IMR-90 (cell line): ENCODE measurements at regions not wholly inside any gene's neighbourhood (a gene's known extent, or its start where the extent isn't known, plus 50 kb on each side); places are given as distances from the start of the nearest gene placed in this dataset.

Experiments used
- ATAC-seq: fragments of 200-7000 bp; cut with Tn5 transposase; 2 replicates; pipeline ENCODE4 v1.9.1; 2020; ENCODE audit warnings: low read depth, mild to moderate bottlenecking, moderate library complexity
- BruUV-seq: library from RNA; stranded (reverse); fragments of 400-500 nt; replicated peaks from 2 replicates; lab custom pipeline; 2021; lab: Mats Ljungman, UMichigan
- CTCF ChIA-PET: fragments of 300-600 bp; formaldehyde crosslinking; extraction: SDS; loops from one replicate; lab custom pipeline; 2021; ENCODE audit warnings: antibody characterized with exemption; lab: Yijun Ruan, JAX
- POLR2A ChIA-PET: fragments of 300-600 bp; sonication (Branson Sonifier 250); formaldehyde crosslinking; loops from one replicate; lab custom pipeline; 2022; ENCODE audit warnings: antibody characterized with exemption; ENCODE audit not compliant: unreplicated experiment; lab: Charles Lee
- DNase-seq: peaks from one replicate; pipeline ENCODE4 v3.0.0; 2013
- H2AFZ ChIP-seq: replicated peaks from 2 replicates; pipeline ENCODE3; 2013; ENCODE audit warnings: low read length, mild to moderate bottlenecking; ENCODE audit not compliant: poor library complexity
- H2AK5ac ChIP-seq: 2 replicates; pipeline ENCODE4 v1.6.1; 2013; ENCODE audit warnings: low read depth, low read length, inconsistent platforms
- H2AK9ac ChIP-seq: replicated peaks from 2 replicates; pipeline ENCODE3; 2013; ENCODE audit warnings: mild to moderate bottlenecking, low read depth, low read length, moderate library complexity; ENCODE audit not compliant: poor library complexity
- H2BK120ac ChIP-seq: 2 replicates; pipeline ENCODE4 v1.6.1; 2013; ENCODE audit warnings: low read depth, low read length, inconsistent platforms
- H2BK15ac ChIP-seq: 3 replicates; pipeline ENCODE4 v1.6.1; 2013; ENCODE audit warnings: low read depth, low read length, inconsistent platforms
- H2BK20ac ChIP-seq: 2 replicates; pipeline ENCODE4 v1.6.1; 2013; ENCODE audit warnings: low read depth, mild to moderate bottlenecking, inconsistent platforms, low read length, moderate library complexity
- H2BK5ac ChIP-seq: 2 replicates; pipeline ENCODE4 v1.6.1; 2013; ENCODE audit warnings: mild to moderate bottlenecking, low read depth, low read length, inconsistent platforms; ENCODE audit not compliant: poor library complexity, severe bottlenecking
- H3K14ac ChIP-seq: replicated peaks from 2 replicates; pipeline ENCODE4 v1.6.1; 2013; ENCODE audit warnings: low read depth, low read length, inconsistent platforms
- H3K18ac ChIP-seq: 2 replicates; pipeline ENCODE4 v1.6.1; 2013; ENCODE audit warnings: low read depth, low read length, control low read depth
- H3K23ac ChIP-seq: 2 replicates; pipeline ENCODE4 v1.6.1; 2013; ENCODE audit warnings: low read depth, low read length, inconsistent platforms
- H3K27ac ChIP-seq: 2 replicates; pipeline ENCODE4 v1.5.1; 2013; ENCODE audit warnings: mild to moderate bottlenecking, control low read depth, low read length; ENCODE audit not compliant: insufficient read depth
- H3K27me3 ChIP-seq: 2 replicates; pipeline ENCODE4 v1.6.1; 2013; ENCODE audit warnings: low read length; ENCODE audit not compliant: control insufficient read depth, insufficient read depth
- H3K36me3 ChIP-seq: 2 replicates; pipeline ENCODE4 v1.6.1; 2013; ENCODE audit warnings: low read length, mixed read lengths; ENCODE audit not compliant: control insufficient read depth, insufficient read depth
- H3K4ac ChIP-seq: 2 replicates; pipeline ENCODE4 v1.6.1; 2013; ENCODE audit warnings: low read depth, low read length, inconsistent platforms
- H3K4me1 ChIP-seq: 2 replicates; pipeline ENCODE4 v1.6.1; 2013; ENCODE audit warnings: low read length, mixed read lengths; ENCODE audit not compliant: control insufficient read depth, insufficient read depth
- H3K4me2 ChIP-seq: 2 replicates; pipeline ENCODE4 v1.6.1; 2013; ENCODE audit warnings: low read depth, mild to moderate bottlenecking, control low read depth, low read length, moderate library complexity
- H3K4me3 ChIP-seq: 2 replicates; pipeline ENCODE4 v1.5.1; 2013; ENCODE audit warnings: low read depth, mild to moderate bottlenecking, control low read depth, low read length, moderate library complexity; ENCODE audit not compliant: insufficient read depth
- H3K56ac ChIP-seq: 2 replicates; pipeline ENCODE4 v1.6.1; 2013; ENCODE audit warnings: low read length, inconsistent platforms; ENCODE audit not compliant: insufficient read depth; ENCODE audit errors: extremely low read depth
- H3K79me1 ChIP-seq, 2 experiments: 2 replicates each; pipeline ENCODE4 v1.6.1; 2013; ENCODE audit warnings: low read length in 2 of 2, inconsistent platforms in 1 of 2, low read depth in 1 of 2
- H3K9ac ChIP-seq: 2 replicates; pipeline ENCODE4 v1.6.1; 2013; ENCODE audit warnings: low read depth, low read length, control low read depth
- H3K9me1 ChIP-seq: 2 replicates; pipeline ENCODE4 v1.6.1; 2013; ENCODE audit warnings: low read length, inconsistent platforms; ENCODE audit not compliant: insufficient read depth
- H3K9me3 ChIP-seq: 2 replicates; pipeline ENCODE4 v1.6.1; 2013; ENCODE audit warnings: low read length; ENCODE audit not compliant: control insufficient read depth, insufficient read depth
- H4K20me1 ChIP-seq: 2 replicates; pipeline ENCODE4 v1.6.1; 2013; ENCODE audit warnings: low read length, inconsistent platforms; ENCODE audit not compliant: insufficient read depth
- H4K5ac ChIP-seq: 2 replicates; pipeline ENCODE4 v1.6.1; 2013; ENCODE audit warnings: mild to moderate bottlenecking, low read depth, low read length, control low read depth
- H4K8ac ChIP-seq, 2 experiments: 2 replicates each; pipeline ENCODE4 v1.6.1; 2013; ENCODE audit warnings: low read depth in 2 of 2, low read length in 2 of 2, control low read depth in 1 of 2, inconsistent platforms in 1 of 2
- H4K91ac ChIP-seq: 2 replicates; pipeline ENCODE4 v1.6.1; 2013; ENCODE audit warnings: low read depth, low read length, inconsistent platforms; ENCODE audit not compliant: insufficient read depth
- BHLHE40 ChIP-seq: fragments of 150-350 bp; IDR thresholded peaks from 2 replicates; pipeline ENCODE4 v1.6.1; 2016; ENCODE audit warnings: mild to moderate bottlenecking, low read depth, low read length
- CEBPB ChIP-seq: IDR thresholded peaks from 2 replicates; pipeline ENCODE4 v1.6.1; 2012; ENCODE audit warnings: low read depth, low read length, improper control_type of control experiment
- CHD1 ChIP-seq: IDR thresholded peaks from 2 replicates; pipeline ENCODE4 v1.6.1; 2012; ENCODE audit warnings: low read depth, low read length, improper control_type of control experiment
- FOS ChIP-seq: fragments of 150-350 bp; IDR thresholded peaks from 2 replicates; pipeline ENCODE4 v1.6.1; 2016; ENCODE audit warnings: low read depth, low read length
- MAFK ChIP-seq: IDR thresholded peaks from 2 replicates; pipeline ENCODE4 v1.6.1; 2012; ENCODE audit warnings: low read depth, low read length, improper control_type of control experiment
- MAZ ChIP-seq: IDR thresholded peaks from 2 replicates; pipeline ENCODE4 v1.6.1; 2012; ENCODE audit warnings: low read depth, mild to moderate bottlenecking, low read length, improper control_type of control experiment, moderate library complexity, borderline replicate concordance
- MXI1 ChIP-seq: IDR thresholded peaks from 2 replicates; pipeline ENCODE4 v1.6.1; 2012; ENCODE audit warnings: low read depth, mild to moderate bottlenecking, low read length, moderate library complexity, borderline replicate concordance
- NFE2L2 ChIP-seq: fragments of 150-350 bp; IDR thresholded peaks from 2 replicates; pipeline ENCODE4 v1.6.1; 2016; ENCODE audit warnings: low read depth, mild to moderate bottlenecking, low read length
- POLR2A ChIP-seq: IDR thresholded peaks from 2 replicates; pipeline ENCODE4 v1.6.1; 2012; ENCODE audit warnings: mild to moderate bottlenecking, low read depth, low read length
- RAD21 ChIP-seq: IDR thresholded peaks from 2 replicates; pipeline ENCODE4 v1.6.1; 2012; ENCODE audit warnings: low read length, improper control_type of control experiment
- RCOR1 ChIP-seq: IDR thresholded peaks from 2 replicates; pipeline ENCODE4 v1.6.1; 2012; ENCODE audit warnings: mild to moderate bottlenecking, low read length, improper control_type of control experiment; ENCODE audit not compliant: insufficient replicate concordance
- RFX5 ChIP-seq: IDR thresholded peaks from 2 replicates; pipeline ENCODE4 v1.8.0; 2012; ENCODE audit warnings: low read depth, mild to moderate bottlenecking, low read length, moderate library complexity
- SMC3 ChIP-seq: fragments of 150-350 bp; IDR thresholded peaks from 2 replicates; pipeline ENCODE4 v1.6.1; 2016; ENCODE audit warnings: low read depth, mild to moderate bottlenecking, antibody characterized with exemption, low read length, moderate library complexity
- WGBS, 2 experiments: methylation state at CpG; one replicate each; pipeline versions ENCODE4 v1.1.5 to v1.1.7; 2013; ENCODE audit warnings: missing lambda C conversion rate in 2 of 2; ENCODE audit not compliant: insufficient read length in 1 of 2; ENCODE audit errors: extremely low coverage in 2 of 2; 5-methylcytosine and 5-hydroxymethylcytosine counted together
- dilution Hi-C: fragments of 300-500 bp; cut with HindIII; formaldehyde crosslinking; loops from one replicate; pipeline ENCODE4 v1.14.3; 2018; ENCODE audit warnings: low sequenced_read_pairs; ENCODE audit not compliant: unreplicated experiment
- in situ Hi-C: fragments of 300-500 bp; cut with MboI; formaldehyde crosslinking; loops from 3 replicates; pipeline ENCODE4 v1.14.3; 2019; ENCODE audit warnings: low sequenced_read_pairs, inconsistent platforms, mixed read lengths
- intact Hi-C: fragments of 100-400 bp; cut with micrococcal nuclease; formaldehyde crosslinking; loops from 2 replicates; pipeline ENCODE4 v1.10.0; 2022
- TF ChIP-seq, protein P1 (sequence below): conservative IDR thresholded peaks from 2 replicates; pipeline ENCODE4 v1.5.1; 2012; ENCODE audit warnings: mild to moderate bottlenecking, low read depth, low read length, improper control_type of control experiment
- TF ChIP-seq, protein P2 (sequence below): fragments of 150-350 bp; IDR thresholded peaks from 2 replicates; pipeline ENCODE4 v1.6.1; 2017; ENCODE audit warnings: mild to moderate bottlenecking, antibody characterized with exemption, low read length, low read depth
- TF ChIP-seq, protein P3 (sequence below): fragments of 150-350 bp; IDR thresholded peaks from 2 replicates; pipeline ENCODE4 v1.6.1; 2016; ENCODE audit warnings: low read depth, mild to moderate bottlenecking, low read length, moderate library complexity, borderline replicate concordance

DNA sequence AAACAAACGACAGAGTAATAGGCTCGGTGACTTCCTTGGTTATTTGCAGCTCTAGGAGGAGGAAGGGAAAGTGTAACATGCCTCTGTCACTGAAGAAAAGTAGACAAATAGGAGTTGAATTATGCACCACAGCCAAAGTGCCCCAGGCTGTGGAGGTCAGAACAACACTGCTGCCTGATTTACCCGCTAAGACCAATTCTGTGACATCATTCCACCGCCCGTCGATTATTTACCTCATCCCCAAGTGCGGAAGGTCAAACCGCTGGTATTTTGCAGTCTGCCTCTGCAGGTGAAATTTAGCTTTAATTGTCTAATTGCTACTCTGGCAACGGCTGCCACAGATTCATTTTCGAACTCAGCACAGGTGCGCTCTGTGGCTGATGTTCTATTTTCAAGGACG lies 106.3 kb upstream of the PRICKLE2 start:
- dilution Hi-C loops = no loop called here
- peak overlapping the region; percentile 2; the same call in 1 of the 2 replicates for H3K18ac ChIP-seq
- peak overlapping the region; percentile 46 for H4K91ac ChIP-seq
- H2BK15ac ChIP-seq = peak overlapping the region; percentile 74; the same call in 2 of the 3 replicates
- no peak overlapping the region for H3K56ac ChIP-seq
- H2AK5ac ChIP-seq = peak overlapping the region; percentile 48
- H3K27ac ChIP-seq = no peak overlapping the region
- no peaks in the 10 kb centered on the region for H3K36me3 ChIP-seq
- no peaks in the 10 kb centered on the region for H3K9me3 ChIP-seq
- H4K5ac ChIP-seq = peak overlapping the region; percentile 32; the same call in 1 of the 2 replicates
- TF ChIP-seq CEBPB = no peak
- no peak for TF ChIP-seq NFE2L2
- no peak for TF ChIP-seq CHD1
- no peak for TF ChIP-seq MXI1
- TF ChIP-seq RFX5 = no peak
- no peak for TF ChIP-seq BHLHE40
- TF ChIP-seq POLR2A = no peak
- no peak for TF ChIP-seq SMC3
- TF ChIP-seq RAD21 = no peak
- TF ChIP-seq RCOR1 = no peak
- no peak for TF ChIP-seq FOS
- TF ChIP-seq MAFK = no peak
- no peak for TF ChIP-seq MAZ
- TF ChIP-seq, protein P1, sequence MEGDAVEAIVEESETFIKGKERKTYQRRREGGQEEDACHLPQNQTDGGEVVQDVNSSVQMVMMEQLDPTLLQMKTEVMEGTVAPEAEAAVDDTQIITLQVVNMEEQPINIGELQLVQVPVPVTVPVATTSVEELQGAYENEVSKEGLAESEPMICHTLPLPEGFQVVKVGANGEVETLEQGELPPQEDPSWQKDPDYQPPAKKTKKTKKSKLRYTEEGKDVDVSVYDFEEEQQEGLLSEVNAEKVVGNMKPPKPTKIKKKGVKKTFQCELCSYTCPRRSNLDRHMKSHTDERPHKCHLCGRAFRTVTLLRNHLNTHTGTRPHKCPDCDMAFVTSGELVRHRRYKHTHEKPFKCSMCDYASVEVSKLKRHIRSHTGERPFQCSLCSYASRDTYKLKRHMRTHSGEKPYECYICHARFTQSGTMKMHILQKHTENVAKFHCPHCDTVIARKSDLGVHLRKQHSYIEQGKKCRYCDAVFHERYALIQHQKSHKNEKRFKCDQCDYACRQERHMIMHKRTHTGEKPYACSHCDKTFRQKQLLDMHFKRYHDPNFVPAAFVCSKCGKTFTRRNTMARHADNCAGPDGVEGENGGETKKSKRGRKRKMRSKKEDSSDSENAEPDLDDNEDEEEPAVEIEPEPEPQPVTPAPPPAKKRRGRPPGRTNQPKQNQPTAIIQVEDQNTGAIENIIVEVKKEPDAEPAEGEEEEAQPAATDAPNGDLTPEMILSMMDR = no peak
- TF ChIP-seq, protein P2, sequence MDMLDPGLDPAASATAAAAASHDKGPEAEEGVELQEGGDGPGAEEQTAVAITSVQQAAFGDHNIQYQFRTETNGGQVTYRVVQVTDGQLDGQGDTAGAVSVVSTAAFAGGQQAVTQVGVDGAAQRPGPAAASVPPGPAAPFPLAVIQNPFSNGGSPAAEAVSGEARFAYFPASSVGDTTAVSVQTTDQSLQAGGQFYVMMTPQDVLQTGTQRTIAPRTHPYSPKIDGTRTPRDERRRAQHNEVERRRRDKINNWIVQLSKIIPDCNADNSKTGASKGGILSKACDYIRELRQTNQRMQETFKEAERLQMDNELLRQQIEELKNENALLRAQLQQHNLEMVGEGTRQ = no peak
- TF ChIP-seq, protein P3, sequence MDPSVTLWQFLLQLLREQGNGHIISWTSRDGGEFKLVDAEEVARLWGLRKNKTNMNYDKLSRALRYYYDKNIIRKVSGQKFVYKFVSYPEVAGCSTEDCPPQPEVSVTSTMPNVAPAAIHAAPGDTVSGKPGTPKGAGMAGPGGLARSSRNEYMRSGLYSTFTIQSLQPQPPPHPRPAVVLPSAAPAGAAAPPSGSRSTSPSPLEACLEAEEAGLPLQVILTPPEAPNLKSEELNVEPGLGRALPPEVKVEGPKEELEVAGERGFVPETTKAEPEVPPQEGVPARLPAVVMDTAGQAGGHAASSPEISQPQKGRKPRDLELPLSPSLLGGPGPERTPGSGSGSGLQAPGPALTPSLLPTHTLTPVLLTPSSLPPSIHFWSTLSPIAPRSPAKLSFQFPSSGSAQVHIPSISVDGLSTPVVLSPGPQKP = no peak
- H3K4me3 ChIP-seq = no peak overlapping the region
- H4K20me1 ChIP-seq = no peaks in the 10 kb centered on the region
- no peak overlapping the region for H3K4me2 ChIP-seq
- no peak overlapping the region for H3K9ac ChIP-seq
- H2BK120ac ChIP-seq = peak overlapping the region; percentile 79
- 95% methylated on average over 4 of the region's 12 CpGs; no CpG with 5 or more reads in 1 of the 2 experiments for WGBS, 2 experiments
- H3K27me3 ChIP-seq = no peaks in the 10 kb centered on the region
- H3K4me1 ChIP-seq = peaks cover 7% of the 10 kb centered on the region
- peaks cover 0 to 4% of the 10 kb centered on the region in 2 experiments; a peak in 1 of 4 replicates for H3K79me1 ChIP-seq
- no peak overlapping the region for H2BK5ac ChIP-seq
- no TSS peak for BruUV-seq
- CTCF ChIA-PET = interaction anchor here (0.6 kb wide), 1 partner anchor 1234 kb away, joined by 3 read pairs; no protein-coding TSS in a partner anchor
- POLR2A ChIA-PET = no interaction called here
- no peak overlapping the region for H3K14ac ChIP-seq
- H3K4ac ChIP-seq = peak overlapping the region; percentile 57
- H2AFZ ChIP-seq = no peak overlapping the region
- in situ Hi-C loops = no loop called here
- no peak overlapping the region for H2AK9ac ChIP-seq
- ATAC-seq = no peak
- no peak for DNase-seq
- H2BK20ac ChIP-seq = peak overlapping the region; percentile 83
- peak overlapping the region in 1 of 2 experiments; percentile 34; a peak in 3 of 4 replicates for H4K8ac ChIP-seq
- H3K9me1 ChIP-seq = peaks cover 12% of the 10 kb centered on the region
- intact Hi-C loops = no loop called here
- H3K23ac ChIP-seq = no peak overlapping the region
